ENCODE measurements at regions not wholly inside any gene's neighbourhood (a gene's known extent, or its start where the extent isn't known, plus 50 kb on each side); places are given as distances from the start of the nearest gene placed in this dataset.

DNA sequence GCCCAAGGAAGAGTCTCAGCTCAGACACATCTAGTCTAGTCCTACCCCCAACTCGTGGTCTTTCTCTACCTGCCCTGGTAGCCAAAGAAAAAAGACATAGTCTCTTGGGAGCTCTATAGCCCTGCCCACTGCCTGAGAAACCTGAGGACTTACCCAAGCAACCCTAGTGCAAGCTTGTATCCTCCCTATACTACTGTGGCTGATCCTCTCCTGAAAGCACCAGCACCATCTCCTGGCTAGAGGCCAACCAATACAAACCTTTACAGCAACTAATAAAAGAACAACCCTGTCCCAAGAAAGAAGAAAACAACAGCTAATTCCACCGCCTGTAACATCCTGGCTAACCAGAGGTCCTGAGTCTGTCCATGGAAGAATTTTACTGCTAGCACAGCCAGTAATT lies 532.4 kb downstream of the SLITRK6 start:
- CTCF ChIA-PET, result no interaction called here
- Histone ChIP-seq H3K27ac (ENCODE audit: low read length) (no peak overlapping the region), H3K4me3 (ENCODE audit: control insufficient read depth in 1 of 2, extremely low read depth in 1 of 2, low read length in 1 of 2) (no peak overlapping the region), H3K9me3 (no peaks in the 10 kb centered on the region), H3K4me1 (ENCODE audit: control insufficient read depth in 1 of 2, extremely low read depth in 1 of 2, insufficient read depth in 2 of 2, low read length in 2 of 2) (no peaks in the 10 kb centered on the region), H3K27me3 (replicated peaks in 1 of 2; ENCODE audit: control insufficient read depth in 2 of 2, extremely low read depth in 1 of 2, insufficient read depth in 2 of 2, low read length in 1 of 2) (no peaks in the 10 kb centered on the region), H3K36me3 (ENCODE audit: control insufficient read depth in 2 of 2, extremely low read depth in 1 of 2, insufficient read depth in 1 of 2, low read length in 1 of 2) (no peaks in the 10 kb centered on the region)
- Mint-ChIP-seq H3K4me1 (no peaks in the 10 kb centered on the region), H3K27me3 (no peaks in the 10 kb centered on the region), H3K4me3 (no peak overlapping the region), H3K9me3 (peaks cover 9 to 38% (median 16%) of the 10 kb centered on the region in 3 donors), H3K27ac (no peak overlapping the region), H3K36me3 (no peaks in the 10 kb centered on the region)
- WGBS (ENCODE audit: insufficient coverage), result 44% methylated on average over 1 of the region's 2 CpGs
- DNase-seq (no peak), ATAC-seq (replicated peaks in 1 of 4) (no peak)
- POLR2A ChIA-PET, result no interaction called here

GRCh38 chr13:85266331-85266730 lies 532.9 kb downstream of the SLITRK6 start:
- Mint-ChIP-seq H3K36me3 (no peaks in the 10 kb centered on the region), H3K9me3 (peaks cover 13 to 33% (median 16%) of the 10 kb centered on the region in 3 donors), H3K27ac (no peak overlapping the region), H3K27me3 (no peaks in the 10 kb centered on the region), H3K4me3 (no peak overlapping the region), H3K4me1 (no peaks in the 10 kb centered on the region)
- Histone ChIP-seq H3K4me1 (ENCODE audit: control insufficient read depth in 1 of 2, extremely low read depth in 1 of 2, insufficient read depth in 2 of 2, low read length in 2 of 2) (no peaks in the 10 kb centered on the region), H3K27me3 (replicated peaks in 1 of 2; ENCODE audit: control insufficient read depth in 2 of 2, extremely low read depth in 1 of 2, insufficient read depth in 2 of 2, low read length in 1 of 2) (no peaks in the 10 kb centered on the region), H3K27ac (ENCODE audit: low read length) (no peak overlapping the region), H3K36me3 (ENCODE audit: control insufficient read depth in 2 of 2, extremely low read depth in 1 of 2, insufficient read depth in 1 of 2, low read length in 1 of 2) (no peaks in the 10 kb centered on the region), H3K9me3 (no peaks in the 10 kb centered on the region), H3K4me3 (ENCODE audit: control insufficient read depth in 1 of 2, extremely low read depth in 1 of 2, low read length in 1 of 2) (no peak overlapping the region)
- POLR2A ChIA-PET, result no interaction called here
- WGBS (ENCODE audit: insufficient coverage), result 33% methylated on average over 1 of the region's 1 CpG
- DNase-seq, result no peak
- ATAC-seq (replicated peaks in 1 of 4), result no peak
- CTCF ChIA-PET, result no interaction called here

GRCh38 chr13:85265296-85265695 lies 533.9 kb downstream of the SLITRK6 start:
- H3K4me1 Mint-ChIP-seq, result no peaks in the 10 kb centered on the region
- ChIA-PET POLR2A (no interaction called here), CTCF (no interaction called here)
- no peak overlapping the region for H3K4me3 Mint-ChIP-seq
- no peak overlapping the region for H3K4me3 ChIP-seq (ENCODE audit: control insufficient read depth in 1 of 2, extremely low read depth in 1 of 2, low read length in 1 of 2)
- H3K27ac ChIP-seq (ENCODE audit: low read length), result no peak overlapping the region
- ATAC-seq (replicated peaks in 1 of 4), result no peak
- H3K27ac Mint-ChIP-seq, result no peak overlapping the region
- no peaks in the 10 kb centered on the region for H3K9me3 ChIP-seq
- no peaks in the 10 kb centered on the region for H3K36me3 Mint-ChIP-seq
- WGBS (ENCODE audit: insufficient coverage), result 80% methylated on average over 2 of the region's 3 CpGs
- DNase-seq, result no peak
- no peaks in the 10 kb centered on the region for H3K36me3 ChIP-seq (ENCODE audit: control insufficient read depth in 2 of 2, extremely low read depth in 1 of 2, insufficient read depth in 1 of 2, low read length in 1 of 2)
- peaks cover 16 to 32% (median 17%) of the 10 kb centered on the region in 3 donors for H3K9me3 Mint-ChIP-seq
- no peaks in the 10 kb centered on the region for H3K27me3 Mint-ChIP-seq
- no peaks in the 10 kb centered on the region for H3K27me3 ChIP-seq (replicated peaks in 1 of 2; ENCODE audit: control insufficient read depth in 2 of 2, extremely low read depth in 1 of 2, insufficient read depth in 2 of 2, low read length in 1 of 2)
- H3K4me1 ChIP-seq (ENCODE audit: control insufficient read depth in 1 of 2, extremely low read depth in 1 of 2, insufficient read depth in 2 of 2, low read length in 2 of 2), result no peaks in the 10 kb centered on the region

- no peak overlapping the region for H3K4me3 Mint-ChIP-seq
- H3K27me3 ChIP-seq (replicated peaks in 1 of 2; ENCODE audit: control insufficient read depth in 2 of 2, extremely low read depth in 1 of 2, insufficient read depth in 2 of 2, low read length in 1 of 2), result no peaks in the 10 kb centered on the region
- H3K27ac Mint-ChIP-seq, result no peak overlapping the region
- CTCF ChIA-PET, result no interaction called here
- ATAC-seq (replicated peaks in 1 of 4), result no peak
- peaks cover 11 to 21% (median 13%) of the 10 kb centered on the region in 3 donors for H3K9me3 Mint-ChIP-seq
- H3K27me3 Mint-ChIP-seq, result no peaks in the 10 kb centered on the region
- H3K4me3 ChIP-seq (ENCODE audit: control insufficient read depth in 1 of 2, extremely low read depth in 1 of 2, low read length in 1 of 2), result no peak overlapping the region
- no CpG with 5 or more reads among the region's 2 CpGs for WGBS (ENCODE audit: insufficient coverage)
- DNase-seq, result no peak
- no peaks in the 10 kb centered on the region for H3K36me3 Mint-ChIP-seq
- H3K4me1 Mint-ChIP-seq, result no peaks in the 10 kb centered on the region
- no peaks in the 10 kb centered on the region for H3K9me3 ChIP-seq
- POLR2A ChIA-PET, result no interaction called here
- H3K36me3 ChIP-seq (ENCODE audit: control insufficient read depth in 2 of 2, extremely low read depth in 1 of 2, insufficient read depth in 1 of 2, low read length in 1 of 2), result no peaks in the 10 kb centered on the region
- H3K27ac ChIP-seq (ENCODE audit: low read length), result no peak overlapping the region
- H3K4me1 ChIP-seq (ENCODE audit: control insufficient read depth in 1 of 2, extremely low read depth in 1 of 2, insufficient read depth in 2 of 2, low read length in 2 of 2), result no peaks in the 10 kb centered on the region
Observed at GRCh38 chr13:85262499-85262898, 536.7 kb downstream of the SLITRK6 start.

GRCh38 chr13:85261757-85262346 lies 537.4 kb downstream of the SLITRK6 start:
- DNase-seq (no peak), ATAC-seq (replicated peaks in 1 of 4) (no peak)
- POLR2A ChIA-PET, result no interaction called here
- Histone ChIP-seq H3K27me3 (replicated peaks in 1 of 2; ENCODE audit: control insufficient read depth in 2 of 2, extremely low read depth in 1 of 2, insufficient read depth in 2 of 2, low read length in 1 of 2) (no peaks in the 10 kb centered on the region), H3K9me3 (no peaks in the 10 kb centered on the region), H3K36me3 (ENCODE audit: control insufficient read depth in 2 of 2, extremely low read depth in 1 of 2, insufficient read depth in 1 of 2, low read length in 1 of 2) (no peaks in the 10 kb centered on the region), H3K27ac (ENCODE audit: low read length) (no peak overlapping the region), H3K4me1 (ENCODE audit: control insufficient read depth in 1 of 2, extremely low read depth in 1 of 2, insufficient read depth in 2 of 2, low read length in 2 of 2) (no peaks in the 10 kb centered on the region), H3K4me3 (ENCODE audit: control insufficient read depth in 1 of 2, extremely low read depth in 1 of 2, low read length in 1 of 2) (no peak overlapping the region)
- Mint-ChIP-seq H3K4me1 (no peaks in the 10 kb centered on the region), H3K9me3 (peaks cover 10 to 14% (median 11%) of the 10 kb centered on the region in 3 donors), H3K36me3 (no peaks in the 10 kb centered on the region), H3K27me3 (no peaks in the 10 kb centered on the region), H3K4me3 (no peak overlapping the region), H3K27ac (no peak overlapping the region)
- CTCF ChIA-PET, result no interaction called here
- no CpG with 5 or more reads among the region's 1 CpG for WGBS (ENCODE audit: insufficient coverage)

- ChIA-PET POLR2A (no interaction called here), CTCF (no interaction called here)
- H3K36me3 Mint-ChIP-seq, result no peaks in the 10 kb centered on the region
- H3K27ac Mint-ChIP-seq, result no peak overlapping the region
- H3K27me3 ChIP-seq (replicated peaks in 1 of 2; ENCODE audit: control insufficient read depth in 2 of 2, extremely low read depth in 1 of 2, insufficient read depth in 2 of 2, low read length in 1 of 2), result no peaks in the 10 kb centered on the region
- H3K27ac ChIP-seq (ENCODE audit: low read length), result no peak overlapping the region
- no peaks in the 10 kb centered on the region for H3K9me3 ChIP-seq
- no peaks in the 10 kb centered on the region for H3K4me1 Mint-ChIP-seq
- WGBS (ENCODE audit: insufficient coverage), result no CpG with 5 or more reads among the region's 1 CpG
- H3K4me1 ChIP-seq (ENCODE audit: control insufficient read depth in 1 of 2, extremely low read depth in 1 of 2, insufficient read depth in 2 of 2, low read length in 2 of 2), result no peaks in the 10 kb centered on the region
- ATAC-seq (replicated peaks in 1 of 4) (no peak), DNase-seq (no peak)
- no peaks in the 10 kb centered on the region for H3K27me3 Mint-ChIP-seq
- no peaks in the 10 kb centered on the region for H3K36me3 ChIP-seq (ENCODE audit: control insufficient read depth in 2 of 2, extremely low read depth in 1 of 2, insufficient read depth in 1 of 2, low read length in 1 of 2)
- no peak overlapping the region for H3K4me3 ChIP-seq (ENCODE audit: control insufficient read depth in 1 of 2, extremely low read depth in 1 of 2, low read length in 1 of 2)
- peaks cover 6 to 16% (median 11%) of the 10 kb centered on the region in 3 donors for H3K9me3 Mint-ChIP-seq
- H3K4me3 Mint-ChIP-seq, result no peak overlapping the region
Observed at GRCh38 chr13:85260896-85261295, 538.3 kb downstream of the SLITRK6 start.

DNA sequence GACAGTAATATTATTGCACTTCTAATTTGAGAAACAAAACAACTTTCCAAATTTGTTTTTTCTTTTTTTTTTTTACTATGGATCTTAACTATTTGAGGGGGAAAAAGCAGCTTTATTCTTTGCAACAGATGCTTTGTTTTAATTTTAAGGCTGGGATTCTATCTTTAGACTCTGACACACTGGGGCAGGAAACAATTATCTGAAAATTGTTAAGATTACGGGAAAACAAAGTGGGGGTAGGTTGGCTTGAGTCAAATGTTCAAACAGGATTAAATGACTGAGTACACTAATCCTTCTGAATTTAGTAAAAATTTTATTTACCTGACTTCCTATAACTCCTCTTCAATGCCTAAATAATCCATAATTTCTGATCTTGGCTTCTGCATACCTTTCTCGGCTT lies 543.2 kb downstream of the SLITRK6 start:
- Mint-ChIP-seq H3K36me3 (no peaks in the 10 kb centered on the region), H3K9me3 (peaks cover 5 to 23% (median 15%) of the 10 kb centered on the region in 3 donors), H3K4me3 (no peak overlapping the region), H3K4me1 (no peaks in the 10 kb centered on the region), H3K27me3 (no peaks in the 10 kb centered on the region), H3K27ac (no peak overlapping the region)
- H3K4me1 ChIP-seq (ENCODE audit: control insufficient read depth in 1 of 2, extremely low read depth in 1 of 2, insufficient read depth in 2 of 2, low read length in 2 of 2), result no peaks in the 10 kb centered on the region
- DNase-seq, result no peak
- ATAC-seq (replicated peaks in 1 of 4), result no peak
- ChIA-PET POLR2A (no interaction called here), CTCF (no interaction called here)
- H3K4me3 ChIP-seq (ENCODE audit: control insufficient read depth in 1 of 2, extremely low read depth in 1 of 2, low read length in 1 of 2), result no peak overlapping the region
- no peaks in the 10 kb centered on the region for H3K36me3 ChIP-seq (ENCODE audit: control insufficient read depth in 2 of 2, extremely low read depth in 1 of 2, insufficient read depth in 1 of 2, low read length in 1 of 2)
- H3K27ac ChIP-seq (ENCODE audit: low read length), result no peak overlapping the region
- H3K27me3 ChIP-seq (replicated peaks in 1 of 2; ENCODE audit: control insufficient read depth in 2 of 2, extremely low read depth in 1 of 2, insufficient read depth in 2 of 2, low read length in 1 of 2), result no peaks in the 10 kb centered on the region
- WGBS (ENCODE audit: insufficient coverage), result no CpG with 5 or more reads among the region's 2 CpGs
- no peaks in the 10 kb centered on the region for H3K9me3 ChIP-seq
